HEK293T (cell line): ENCODE measurements at regions not wholly inside any gene's neighbourhood (a gene's known extent, or its start where the extent isn't known, plus 50 kb on each side); places are given as distances from the start of the nearest gene placed in this dataset.

Experiments
- CTBP1 ChIP-seq: fragments of 450-650 bp; IDR thresholded peaks from 2 replicates; pipeline ENCODE4 v1.6.1; 2016; ENCODE audit warnings: borderline replicate concordance
- ELF4 ChIP-seq: fragments of 450-650 bp; IDR thresholded peaks from 2 replicates; pipeline ENCODE4 v1.6.1; 2017; ENCODE audit warnings: antibody characterized with exemption
- FOXA1 ChIP-seq: fragments of 450-650 bp; IDR thresholded peaks from 2 replicates; pipeline ENCODE4 v1.6.1; 2016; ENCODE audit warnings: mild to moderate bottlenecking
- SUZ12 ChIP-seq: fragments of 450-650 bp; IDR thresholded peaks from 2 replicates; pipeline ENCODE4 v1.6.1; 2016; ENCODE audit warnings: mild to moderate bottlenecking

- TF ChIP-seq FOXA1 (no peak), SUZ12 (no peak), ELF4 (no peak), CTBP1 (no peak)
Measured at GRCh38 chr4:180950377-180950776, 1292.8 kb upstream of the TENM3 start.
